ENCODE measurements at regions not wholly inside any gene's neighbourhood (a gene's known extent, or its start where the extent isn't known, plus 50 kb on each side); places are given as distances from the start of the nearest gene placed in this dataset.
"Not testable (repeated sequence)": the region's sequence is repeated elsewhere in the genome, so short reads cannot be mapped to it uniquely, and the experiment has no call there.

DNA sequence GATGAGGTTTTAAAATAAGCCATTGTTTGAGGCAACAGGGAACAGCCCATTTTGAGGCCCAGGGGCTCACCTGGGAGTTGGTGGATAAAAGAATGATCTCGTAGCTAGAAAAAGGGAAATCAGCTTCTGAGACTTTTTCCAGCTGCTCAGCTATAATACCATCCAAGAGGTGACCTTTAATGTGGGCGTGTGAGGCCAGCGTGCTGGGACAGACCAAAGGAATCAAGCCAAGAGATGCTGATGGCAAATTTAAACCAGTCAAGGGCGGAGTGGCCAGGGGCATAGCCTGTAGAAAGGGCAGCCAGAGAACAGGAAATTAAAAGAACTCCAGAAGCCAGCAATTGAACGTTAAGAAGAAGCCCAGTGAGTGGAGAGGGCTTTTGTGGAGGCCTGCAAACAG, 132.6 kb downstream of the IER5 start:
- Histone ChIP-seq H3K27ac (no peak overlapping the region), H3K36me3 (replicated peaks) (no peaks in the 10 kb centered on the region), H3K27me3 (replicated peaks) (no peaks in the 10 kb centered on the region), H3K4me3 (ENCODE audit: low read depth, low read length) (no peak overlapping the region)
- in situ Hi-C loops (cut with HindIII; ENCODE audit: low pct_ligation_motif_present, low sequenced_read_pairs): no loop called here
- DNase-seq: no peak
- TF ChIP-seq, protein P1, sequence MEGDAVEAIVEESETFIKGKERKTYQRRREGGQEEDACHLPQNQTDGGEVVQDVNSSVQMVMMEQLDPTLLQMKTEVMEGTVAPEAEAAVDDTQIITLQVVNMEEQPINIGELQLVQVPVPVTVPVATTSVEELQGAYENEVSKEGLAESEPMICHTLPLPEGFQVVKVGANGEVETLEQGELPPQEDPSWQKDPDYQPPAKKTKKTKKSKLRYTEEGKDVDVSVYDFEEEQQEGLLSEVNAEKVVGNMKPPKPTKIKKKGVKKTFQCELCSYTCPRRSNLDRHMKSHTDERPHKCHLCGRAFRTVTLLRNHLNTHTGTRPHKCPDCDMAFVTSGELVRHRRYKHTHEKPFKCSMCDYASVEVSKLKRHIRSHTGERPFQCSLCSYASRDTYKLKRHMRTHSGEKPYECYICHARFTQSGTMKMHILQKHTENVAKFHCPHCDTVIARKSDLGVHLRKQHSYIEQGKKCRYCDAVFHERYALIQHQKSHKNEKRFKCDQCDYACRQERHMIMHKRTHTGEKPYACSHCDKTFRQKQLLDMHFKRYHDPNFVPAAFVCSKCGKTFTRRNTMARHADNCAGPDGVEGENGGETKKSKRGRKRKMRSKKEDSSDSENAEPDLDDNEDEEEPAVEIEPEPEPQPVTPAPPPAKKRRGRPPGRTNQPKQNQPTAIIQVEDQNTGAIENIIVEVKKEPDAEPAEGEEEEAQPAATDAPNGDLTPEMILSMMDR (IDR thresholded peaks at IDR 0.05; ENCODE audit: low read depth, low read length, missing control alignments): no peak

DNA sequence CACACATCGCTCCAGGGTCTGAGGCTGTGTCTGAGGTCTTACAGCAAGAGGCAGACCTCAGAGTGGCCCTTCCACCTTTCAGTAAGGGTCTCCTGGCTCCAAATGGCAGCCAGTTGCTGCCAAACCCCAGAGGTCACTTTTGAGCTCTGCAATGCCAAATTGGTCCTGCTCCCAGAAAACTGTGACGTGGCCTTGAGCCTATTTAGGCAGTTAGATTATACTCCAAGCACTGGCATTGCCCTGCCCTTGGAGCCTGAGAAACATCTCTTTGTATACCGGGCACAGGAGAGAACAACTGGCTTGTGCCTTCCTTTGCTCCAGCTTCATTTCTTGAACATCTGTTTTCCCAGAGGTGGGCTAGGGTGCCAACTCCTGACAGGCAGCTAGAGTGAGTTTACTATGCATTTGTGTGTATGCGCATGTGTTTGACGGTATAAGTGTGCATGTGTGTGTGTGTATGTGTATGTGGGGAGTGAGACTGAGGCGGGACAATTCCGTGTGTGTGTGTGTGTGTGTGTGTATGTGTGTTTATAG, 134.5 kb downstream of the IER5 start:
- in situ Hi-C loops (cut with HindIII; ENCODE audit: low pct_ligation_motif_present, low sequenced_read_pairs): no loop called here
- H3K27ac ChIP-seq: no peak overlapping the region
- TF ChIP-seq, protein P1 (IDR thresholded peaks at IDR 0.05; ENCODE audit: low read depth, low read length, missing control alignments): no peak
- no peaks in the 10 kb centered on the region for H3K36me3 ChIP-seq (replicated peaks)
- H3K27me3 ChIP-seq (replicated peaks): no peaks in the 10 kb centered on the region
- DNase-seq: no peak
- H3K4me3 ChIP-seq (ENCODE audit: low read depth, low read length): no peak overlapping the region

DNA sequence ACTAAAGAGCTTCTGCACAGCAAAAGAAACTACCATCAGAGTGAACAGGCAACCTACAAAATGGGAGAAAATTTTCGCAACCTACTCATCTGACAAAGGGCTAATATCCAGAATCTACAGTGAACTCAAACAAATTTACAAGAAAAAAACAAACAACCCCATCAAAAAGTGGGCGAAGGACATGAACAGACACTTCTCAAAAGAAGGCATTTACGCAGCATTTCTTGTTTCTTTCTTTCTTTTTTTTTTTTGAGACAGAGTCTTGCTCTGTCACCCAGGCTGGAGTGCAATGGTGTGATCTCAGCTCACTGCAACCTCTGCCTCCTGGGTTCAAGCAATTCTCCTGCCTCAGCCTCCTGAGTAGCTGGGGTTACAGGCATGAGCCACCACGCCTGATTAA, 138.2 kb downstream of the IER5 start:
- H3K27ac ChIP-seq; H3K36me3 ChIP-seq (replicated peaks); in situ Hi-C loops (cut with HindIII; ENCODE audit: low pct_ligation_motif_present, low sequenced_read_pairs); H3K27me3 ChIP-seq (replicated peaks); H3K4me3 ChIP-seq (ENCODE audit: low read depth, low read length); DNase-seq: not testable (repeated sequence)

DNA sequence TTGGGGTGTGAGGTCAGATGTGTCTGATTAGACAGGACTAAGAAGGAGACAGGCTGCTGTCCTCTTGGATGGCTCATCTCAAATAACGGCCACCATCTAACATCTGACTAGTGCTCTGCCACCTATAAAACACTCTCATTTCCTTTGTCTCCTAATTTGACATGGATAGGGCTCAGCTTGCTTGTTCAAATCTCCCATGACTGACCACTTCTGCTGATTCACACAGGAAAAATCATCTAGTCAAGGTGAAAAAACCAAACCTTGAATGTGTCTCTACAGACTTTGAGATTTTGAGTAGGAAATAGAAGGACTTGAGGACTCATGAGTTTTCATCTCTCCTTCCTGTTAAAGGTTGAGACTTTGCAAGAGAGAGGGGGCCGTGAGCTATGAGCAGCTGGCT, 150.6 kb downstream of the IER5 start:
- Histone ChIP-seq H3K4me3 (ENCODE audit: low read depth, low read length) (no peak overlapping the region), H3K36me3 (replicated peaks) (no peaks in the 10 kb centered on the region), H3K27me3 (replicated peaks) (no peaks in the 10 kb centered on the region), H3K27ac (no peak overlapping the region)
- TF ChIP-seq, protein P1 (IDR thresholded peaks at IDR 0.05; ENCODE audit: low read depth, low read length, missing control alignments): no peak
- in situ Hi-C loops (cut with HindIII; ENCODE audit: low pct_ligation_motif_present, low sequenced_read_pairs): no loop called here
- DNase-seq: no peak

DNA sequence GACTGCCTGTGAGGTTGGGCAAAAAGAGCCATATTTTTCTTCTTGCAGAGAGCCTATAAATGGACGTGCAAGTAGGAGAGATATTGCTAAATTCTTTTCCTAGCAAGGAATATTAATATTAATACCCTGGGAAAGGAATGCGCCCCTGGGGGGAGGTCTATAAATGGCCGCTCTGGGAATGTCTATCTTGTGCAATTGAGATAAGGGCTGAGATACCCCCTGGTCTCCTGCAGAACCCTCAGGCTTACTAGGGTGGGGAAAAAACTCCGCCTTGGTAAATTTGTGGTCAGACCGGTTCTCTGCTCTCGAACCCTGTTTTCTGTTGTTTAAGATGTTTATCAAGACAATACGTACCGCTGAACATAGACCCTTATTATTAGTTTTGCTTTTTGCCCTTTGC, 157.8 kb downstream of the IER5 start:
- H3K27ac ChIP-seq; in situ Hi-C loops (cut with HindIII; ENCODE audit: low pct_ligation_motif_present, low sequenced_read_pairs); H3K4me3 ChIP-seq (ENCODE audit: low read depth, low read length); H3K36me3 ChIP-seq (replicated peaks); H3K27me3 ChIP-seq (replicated peaks); DNase-seq: not testable (repeated sequence)

DNA sequence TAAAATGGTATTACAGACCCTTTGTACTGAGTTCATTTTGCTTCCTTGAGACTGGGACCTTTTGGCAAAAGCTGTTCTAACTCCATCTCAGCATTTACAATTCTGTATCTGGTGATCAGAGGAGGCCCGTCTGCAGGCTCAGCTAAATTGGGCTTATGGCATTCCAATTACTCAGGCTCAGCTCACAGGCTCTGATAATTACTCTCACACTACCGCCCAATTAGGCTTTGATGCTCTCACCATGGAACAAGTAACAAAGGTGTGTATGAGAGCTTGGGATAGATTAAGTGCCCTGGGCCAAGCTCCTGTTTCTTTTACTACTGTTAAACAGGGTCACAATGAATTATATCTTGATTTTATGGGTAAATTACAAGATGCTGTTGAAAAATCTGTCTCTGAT, 159.9 kb downstream of the IER5 start:
- H3K27me3 ChIP-seq (replicated peaks); H3K4me3 ChIP-seq (ENCODE audit: low read depth, low read length); DNase-seq; H3K36me3 ChIP-seq (replicated peaks); H3K27ac ChIP-seq; in situ Hi-C loops (cut with HindIII; ENCODE audit: low pct_ligation_motif_present, low sequenced_read_pairs): not testable (repeated sequence)

DNA sequence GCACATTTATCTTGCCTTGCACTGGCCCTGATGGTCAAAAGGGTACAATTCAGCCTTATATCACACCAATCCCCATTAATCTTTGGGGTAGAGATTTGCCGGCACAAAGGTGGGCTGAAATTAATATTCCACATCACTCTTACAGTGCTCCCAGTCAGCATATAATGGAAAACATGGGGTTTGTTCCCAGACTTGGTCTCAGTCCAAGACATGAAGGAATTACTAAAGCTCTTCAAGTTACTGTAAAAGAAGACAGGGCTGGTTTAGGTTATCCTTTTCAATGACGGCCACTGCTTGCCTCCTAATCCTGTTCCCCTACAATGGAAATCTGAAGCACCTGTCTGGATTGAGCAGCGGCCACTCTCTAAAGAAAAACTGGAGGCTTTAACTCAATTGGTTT, 160.7 kb downstream of the IER5 start:
- no peaks in the 10 kb centered on the region for H3K36me3 ChIP-seq (replicated peaks)
- H3K4me3 ChIP-seq (ENCODE audit: low read depth, low read length): no peak overlapping the region
- in situ Hi-C loops (cut with HindIII; ENCODE audit: low pct_ligation_motif_present, low sequenced_read_pairs): no loop called here
- no peak for DNase-seq
- TF ChIP-seq, protein P1 (IDR thresholded peaks at IDR 0.05; ENCODE audit: low read depth, low read length, missing control alignments): no peak
- no peak overlapping the region for H3K27ac ChIP-seq
- no peaks in the 10 kb centered on the region for H3K27me3 ChIP-seq (replicated peaks)

Measured in brain microvascular endothelial cell (primary cell).